IMR-90 (cell line): ENCODE measurements at regions not wholly inside any gene's neighbourhood (a gene's known extent, or its start where the extent isn't known, plus 50 kb on each side); places are given as distances from the start of the nearest gene placed in this dataset.

Experiments
- ATAC-seq: fragments of 200-7000 bp; cut with Tn5 transposase; 2 replicates; pipeline ENCODE4 v1.9.1; 2020; ENCODE audit warnings: low read depth, mild to moderate bottlenecking, moderate library complexity
- BruUV-seq: library from RNA; stranded (reverse); fragments of 400-500 nt; replicated peaks from 2 replicates; lab custom pipeline; 2021; lab: Mats Ljungman, UMichigan
- CTCF ChIA-PET: fragments of 300-600 bp; formaldehyde crosslinking; extraction: SDS; loops from one replicate; lab custom pipeline; 2021; ENCODE audit warnings: antibody characterized with exemption; lab: Yijun Ruan, JAX
- POLR2A ChIA-PET: fragments of 300-600 bp; sonication (Branson Sonifier 250); formaldehyde crosslinking; loops from one replicate; lab custom pipeline; 2022; ENCODE audit warnings: antibody characterized with exemption; ENCODE audit not compliant: unreplicated experiment; lab: Charles Lee
- DNase-seq: peaks from one replicate; pipeline ENCODE4 v3.0.0; 2013
- H2AFZ ChIP-seq: replicated peaks from 2 replicates; pipeline ENCODE3; 2013; ENCODE audit warnings: low read length, mild to moderate bottlenecking; ENCODE audit not compliant: poor library complexity
- H2AK5ac ChIP-seq: 2 replicates; pipeline ENCODE4 v1.6.1; 2013; ENCODE audit warnings: low read depth, low read length, inconsistent platforms
- H2AK9ac ChIP-seq: replicated peaks from 2 replicates; pipeline ENCODE3; 2013; ENCODE audit warnings: mild to moderate bottlenecking, low read depth, low read length, moderate library complexity; ENCODE audit not compliant: poor library complexity
- H2BK120ac ChIP-seq: 2 replicates; pipeline ENCODE4 v1.6.1; 2013; ENCODE audit warnings: low read depth, low read length, inconsistent platforms
- H2BK15ac ChIP-seq: 3 replicates; pipeline ENCODE4 v1.6.1; 2013; ENCODE audit warnings: low read depth, low read length, inconsistent platforms
- H2BK20ac ChIP-seq: 2 replicates; pipeline ENCODE4 v1.6.1; 2013; ENCODE audit warnings: low read depth, mild to moderate bottlenecking, inconsistent platforms, low read length, moderate library complexity
- H2BK5ac ChIP-seq: 2 replicates; pipeline ENCODE4 v1.6.1; 2013; ENCODE audit warnings: mild to moderate bottlenecking, low read depth, low read length, inconsistent platforms; ENCODE audit not compliant: poor library complexity, severe bottlenecking
- H3K14ac ChIP-seq: replicated peaks from 2 replicates; pipeline ENCODE4 v1.6.1; 2013; ENCODE audit warnings: low read depth, low read length, inconsistent platforms
- H3K18ac ChIP-seq: 2 replicates; pipeline ENCODE4 v1.6.1; 2013; ENCODE audit warnings: low read depth, low read length, control low read depth
- H3K23ac ChIP-seq: 2 replicates; pipeline ENCODE4 v1.6.1; 2013; ENCODE audit warnings: low read depth, low read length, inconsistent platforms
- H3K27ac ChIP-seq: 2 replicates; pipeline ENCODE4 v1.5.1; 2013; ENCODE audit warnings: mild to moderate bottlenecking, control low read depth, low read length; ENCODE audit not compliant: insufficient read depth
- H3K27me3 ChIP-seq: 2 replicates; pipeline ENCODE4 v1.6.1; 2013; ENCODE audit warnings: low read length; ENCODE audit not compliant: control insufficient read depth, insufficient read depth
- H3K36me3 ChIP-seq: 2 replicates; pipeline ENCODE4 v1.6.1; 2013; ENCODE audit warnings: low read length, mixed read lengths; ENCODE audit not compliant: control insufficient read depth, insufficient read depth
- H3K4ac ChIP-seq: 2 replicates; pipeline ENCODE4 v1.6.1; 2013; ENCODE audit warnings: low read depth, low read length, inconsistent platforms
- H3K4me1 ChIP-seq: 2 replicates; pipeline ENCODE4 v1.6.1; 2013; ENCODE audit warnings: low read length, mixed read lengths; ENCODE audit not compliant: control insufficient read depth, insufficient read depth
- H3K4me2 ChIP-seq: 2 replicates; pipeline ENCODE4 v1.6.1; 2013; ENCODE audit warnings: low read depth, mild to moderate bottlenecking, control low read depth, low read length, moderate library complexity
- H3K4me3 ChIP-seq: 2 replicates; pipeline ENCODE4 v1.5.1; 2013; ENCODE audit warnings: low read depth, mild to moderate bottlenecking, control low read depth, low read length, moderate library complexity; ENCODE audit not compliant: insufficient read depth
- H3K56ac ChIP-seq: 2 replicates; pipeline ENCODE4 v1.6.1; 2013; ENCODE audit warnings: low read length, inconsistent platforms; ENCODE audit not compliant: insufficient read depth; ENCODE audit errors: extremely low read depth
- H3K79me1 ChIP-seq, 2 experiments: 2 replicates each; pipeline ENCODE4 v1.6.1; 2013; ENCODE audit warnings: low read length in 2 of 2, inconsistent platforms in 1 of 2, low read depth in 1 of 2
- H3K9ac ChIP-seq: 2 replicates; pipeline ENCODE4 v1.6.1; 2013; ENCODE audit warnings: low read depth, low read length, control low read depth
- H3K9me1 ChIP-seq: 2 replicates; pipeline ENCODE4 v1.6.1; 2013; ENCODE audit warnings: low read length, inconsistent platforms; ENCODE audit not compliant: insufficient read depth
- H3K9me3 ChIP-seq: 2 replicates; pipeline ENCODE4 v1.6.1; 2013; ENCODE audit warnings: low read length; ENCODE audit not compliant: control insufficient read depth, insufficient read depth
- H4K20me1 ChIP-seq: 2 replicates; pipeline ENCODE4 v1.6.1; 2013; ENCODE audit warnings: low read length, inconsistent platforms; ENCODE audit not compliant: insufficient read depth
- H4K5ac ChIP-seq: 2 replicates; pipeline ENCODE4 v1.6.1; 2013; ENCODE audit warnings: mild to moderate bottlenecking, low read depth, low read length, control low read depth
- H4K8ac ChIP-seq, 2 experiments: 2 replicates each; pipeline ENCODE4 v1.6.1; 2013; ENCODE audit warnings: low read depth in 2 of 2, low read length in 2 of 2, control low read depth in 1 of 2, inconsistent platforms in 1 of 2
- H4K91ac ChIP-seq: 2 replicates; pipeline ENCODE4 v1.6.1; 2013; ENCODE audit warnings: low read depth, low read length, inconsistent platforms; ENCODE audit not compliant: insufficient read depth
- BHLHE40 ChIP-seq: fragments of 150-350 bp; IDR thresholded peaks from 2 replicates; pipeline ENCODE4 v1.6.1; 2016; ENCODE audit warnings: mild to moderate bottlenecking, low read depth, low read length
- CEBPB ChIP-seq: IDR thresholded peaks from 2 replicates; pipeline ENCODE4 v1.6.1; 2012; ENCODE audit warnings: low read depth, low read length, improper control_type of control experiment
- CHD1 ChIP-seq: IDR thresholded peaks from 2 replicates; pipeline ENCODE4 v1.6.1; 2012; ENCODE audit warnings: low read depth, low read length, improper control_type of control experiment
- FOS ChIP-seq: fragments of 150-350 bp; IDR thresholded peaks from 2 replicates; pipeline ENCODE4 v1.6.1; 2016; ENCODE audit warnings: low read depth, low read length
- MAFK ChIP-seq: IDR thresholded peaks from 2 replicates; pipeline ENCODE4 v1.6.1; 2012; ENCODE audit warnings: low read depth, low read length, improper control_type of control experiment
- MAZ ChIP-seq: IDR thresholded peaks from 2 replicates; pipeline ENCODE4 v1.6.1; 2012; ENCODE audit warnings: low read depth, mild to moderate bottlenecking, low read length, improper control_type of control experiment, moderate library complexity, borderline replicate concordance
- NFE2L2 ChIP-seq: fragments of 150-350 bp; IDR thresholded peaks from 2 replicates; pipeline ENCODE4 v1.6.1; 2016; ENCODE audit warnings: low read depth, mild to moderate bottlenecking, low read length
- POLR2A ChIP-seq: IDR thresholded peaks from 2 replicates; pipeline ENCODE4 v1.6.1; 2012; ENCODE audit warnings: mild to moderate bottlenecking, low read depth, low read length
- RAD21 ChIP-seq: IDR thresholded peaks from 2 replicates; pipeline ENCODE4 v1.6.1; 2012; ENCODE audit warnings: low read length, improper control_type of control experiment
- RCOR1 ChIP-seq: IDR thresholded peaks from 2 replicates; pipeline ENCODE4 v1.6.1; 2012; ENCODE audit warnings: mild to moderate bottlenecking, low read length, improper control_type of control experiment; ENCODE audit not compliant: insufficient replicate concordance
- RFX5 ChIP-seq: IDR thresholded peaks from 2 replicates; pipeline ENCODE4 v1.8.0; 2012; ENCODE audit warnings: low read depth, mild to moderate bottlenecking, low read length, moderate library complexity
- SMC3 ChIP-seq: fragments of 150-350 bp; IDR thresholded peaks from 2 replicates; pipeline ENCODE4 v1.6.1; 2016; ENCODE audit warnings: low read depth, mild to moderate bottlenecking, antibody characterized with exemption, low read length, moderate library complexity
- WGBS, 2 experiments: methylation state at CpG; one replicate each; pipeline versions ENCODE4 v1.1.5 to v1.1.7; 2013; ENCODE audit warnings: missing lambda C conversion rate in 2 of 2; ENCODE audit not compliant: insufficient read length in 1 of 2; ENCODE audit errors: extremely low coverage in 2 of 2; 5-methylcytosine and 5-hydroxymethylcytosine counted together
- dilution Hi-C: fragments of 300-500 bp; cut with HindIII; formaldehyde crosslinking; loops from one replicate; pipeline ENCODE4 v1.14.3; 2018; ENCODE audit warnings: low sequenced_read_pairs; ENCODE audit not compliant: unreplicated experiment
- in situ Hi-C: fragments of 300-500 bp; cut with MboI; formaldehyde crosslinking; loops from 3 replicates; pipeline ENCODE4 v1.14.3; 2019; ENCODE audit warnings: low sequenced_read_pairs, inconsistent platforms, mixed read lengths
- intact Hi-C: fragments of 100-400 bp; cut with micrococcal nuclease; formaldehyde crosslinking; loops from 2 replicates; pipeline ENCODE4 v1.10.0; 2022
- TF ChIP-seq, protein P1 (sequence below): conservative IDR thresholded peaks from 2 replicates; pipeline ENCODE4 v1.5.1; 2012; ENCODE audit warnings: mild to moderate bottlenecking, low read depth, low read length, improper control_type of control experiment
- TF ChIP-seq, protein P2 (sequence below): fragments of 150-350 bp; IDR thresholded peaks from 2 replicates; pipeline ENCODE4 v1.6.1; 2017; ENCODE audit warnings: mild to moderate bottlenecking, antibody characterized with exemption, low read length, low read depth

DNA sequence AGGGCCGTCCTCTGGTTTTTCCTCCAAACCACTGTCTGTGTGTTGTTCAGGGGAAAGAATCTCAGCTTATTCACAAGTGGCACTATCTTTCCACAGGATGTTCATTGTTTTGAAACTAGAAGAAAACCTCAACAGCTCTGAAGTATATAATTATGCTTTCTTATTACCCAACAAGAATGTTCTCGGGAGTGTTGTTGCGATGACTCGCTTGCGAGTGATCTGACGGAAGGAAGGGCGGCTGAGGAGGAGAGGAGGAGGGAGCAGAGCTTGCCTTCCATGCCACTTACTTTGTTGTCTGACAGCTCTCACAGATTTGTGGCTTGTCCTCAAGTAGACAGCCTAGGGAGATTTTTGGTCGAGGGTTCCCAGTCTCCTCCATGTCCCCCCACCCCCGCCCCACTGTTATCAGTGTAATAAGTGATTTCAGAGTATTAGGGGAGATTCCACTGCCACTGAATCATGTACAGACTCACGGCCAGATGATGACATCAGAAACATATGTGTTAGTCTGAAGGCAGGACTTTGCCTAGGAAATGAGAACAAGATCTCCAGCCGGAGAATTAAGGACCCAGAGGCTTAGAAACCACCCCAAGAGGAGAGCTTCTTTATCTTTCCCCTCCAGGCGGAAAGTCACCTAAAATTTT, 80.7 kb upstream of the CCN6 start:
- H3K4me1 ChIP-seq: peaks cover 9% of the 10 kb centered on the region
- peaks cover 0 to 6% of the 10 kb centered on the region in 2 experiments; a peak in 1 of 4 replicates for H3K79me1 ChIP-seq
- POLR2A ChIA-PET: interaction anchor here (0.6 kb wide), 1 partner anchor 15 kb away, joined by 3 read pairs; no protein-coding TSS in a partner anchor
- H3K9me1 ChIP-seq: peaks cover 9% of the 10 kb centered on the region; the same call in 1 of the 2 replicates
- no peaks in the 10 kb centered on the region for H3K9me3 ChIP-seq
- peak overlapping the region; percentile 28 for H3K9ac ChIP-seq
- H3K4me2 ChIP-seq: peak overlapping the region; percentile 43
- H3K27me3 ChIP-seq: no peaks in the 10 kb centered on the region
- H2BK15ac ChIP-seq: peak overlapping the region; percentile 23; the same call in 2 of the 3 replicates
- H4K5ac ChIP-seq: peak overlapping the region; percentile 35
- peak; percentile 98 for DNase-seq
- H4K20me1 ChIP-seq: no peaks in the 10 kb centered on the region
- peak overlapping the region; percentile 35 for H3K14ac ChIP-seq
- H3K27ac ChIP-seq: peak overlapping the region; percentile 87
- peak overlapping the region; percentile 36 for H3K18ac ChIP-seq
- peak overlapping the region; percentile 61 for H3K23ac ChIP-seq
- peak overlapping the region; percentile 83 for H3K4ac ChIP-seq
- peak; percentile 93 for ATAC-seq
- peak overlapping the region in 1 of 2 experiments; percentile 90 for H4K8ac ChIP-seq
- peak overlapping the region; percentile 88 for H3K56ac ChIP-seq
- peak overlapping the region; percentile 84 for H4K91ac ChIP-seq
- peak overlapping the region; percentile 93 for H2BK120ac ChIP-seq
- WGBS, 2 experiments: no CpG with 5 or more reads among the region's 12 CpGs
- BruUV-seq: no TSS peak
- H2AK5ac ChIP-seq: no peak overlapping the region
- intact Hi-C loops: loop anchor here (2.0 to 5.0 kb wide), 2 partner anchors 70 to 101 kb away; partner anchors contain the start of gene FYN
- CTCF ChIA-PET: interaction anchor here (0.6 kb wide), 1 partner anchor 14 kb away, joined by 3 read pairs; no protein-coding TSS in a partner anchor
- peak overlapping the region; percentile 96 for H2BK5ac ChIP-seq
- in situ Hi-C loops: no loop called here
- peak overlapping the region; percentile 13 for H3K4me3 ChIP-seq
- H2AFZ ChIP-seq: peak overlapping the region; percentile 91
- peak overlapping the region; percentile 73 for H2BK20ac ChIP-seq
- no peaks in the 10 kb centered on the region for H3K36me3 ChIP-seq
- TF ChIP-seq MAZ (peak; percentile 61; the same call in 1 of the 2 replicates), CEBPB (peak; percentile 80), RAD21 (peak; percentile 6; the same call in 1 of the 2 replicates), POLR2A (peak; percentile 69), RCOR1 (no peak), BHLHE40 (peak; percentile 37), FOS (peak; percentile 40), SMC3 (no peak), RFX5 (no peak), CHD1 (no peak; the same call in 1 of the 2 replicates), NFE2L2 (no peak), MAFK (no peak)
- TF ChIP-seq, protein P1, sequence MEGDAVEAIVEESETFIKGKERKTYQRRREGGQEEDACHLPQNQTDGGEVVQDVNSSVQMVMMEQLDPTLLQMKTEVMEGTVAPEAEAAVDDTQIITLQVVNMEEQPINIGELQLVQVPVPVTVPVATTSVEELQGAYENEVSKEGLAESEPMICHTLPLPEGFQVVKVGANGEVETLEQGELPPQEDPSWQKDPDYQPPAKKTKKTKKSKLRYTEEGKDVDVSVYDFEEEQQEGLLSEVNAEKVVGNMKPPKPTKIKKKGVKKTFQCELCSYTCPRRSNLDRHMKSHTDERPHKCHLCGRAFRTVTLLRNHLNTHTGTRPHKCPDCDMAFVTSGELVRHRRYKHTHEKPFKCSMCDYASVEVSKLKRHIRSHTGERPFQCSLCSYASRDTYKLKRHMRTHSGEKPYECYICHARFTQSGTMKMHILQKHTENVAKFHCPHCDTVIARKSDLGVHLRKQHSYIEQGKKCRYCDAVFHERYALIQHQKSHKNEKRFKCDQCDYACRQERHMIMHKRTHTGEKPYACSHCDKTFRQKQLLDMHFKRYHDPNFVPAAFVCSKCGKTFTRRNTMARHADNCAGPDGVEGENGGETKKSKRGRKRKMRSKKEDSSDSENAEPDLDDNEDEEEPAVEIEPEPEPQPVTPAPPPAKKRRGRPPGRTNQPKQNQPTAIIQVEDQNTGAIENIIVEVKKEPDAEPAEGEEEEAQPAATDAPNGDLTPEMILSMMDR: no peak
- TF ChIP-seq, protein P2, sequence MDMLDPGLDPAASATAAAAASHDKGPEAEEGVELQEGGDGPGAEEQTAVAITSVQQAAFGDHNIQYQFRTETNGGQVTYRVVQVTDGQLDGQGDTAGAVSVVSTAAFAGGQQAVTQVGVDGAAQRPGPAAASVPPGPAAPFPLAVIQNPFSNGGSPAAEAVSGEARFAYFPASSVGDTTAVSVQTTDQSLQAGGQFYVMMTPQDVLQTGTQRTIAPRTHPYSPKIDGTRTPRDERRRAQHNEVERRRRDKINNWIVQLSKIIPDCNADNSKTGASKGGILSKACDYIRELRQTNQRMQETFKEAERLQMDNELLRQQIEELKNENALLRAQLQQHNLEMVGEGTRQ: no peak
- peak overlapping the region; percentile 88 for H2AK9ac ChIP-seq
- dilution Hi-C loops: no loop called here
